ENCODE measurements at regions not wholly inside any gene's neighbourhood (a gene's known extent, or its start where the extent isn't known, plus 50 kb on each side); places are given as distances from the start of the nearest gene placed in this dataset.

DNA sequence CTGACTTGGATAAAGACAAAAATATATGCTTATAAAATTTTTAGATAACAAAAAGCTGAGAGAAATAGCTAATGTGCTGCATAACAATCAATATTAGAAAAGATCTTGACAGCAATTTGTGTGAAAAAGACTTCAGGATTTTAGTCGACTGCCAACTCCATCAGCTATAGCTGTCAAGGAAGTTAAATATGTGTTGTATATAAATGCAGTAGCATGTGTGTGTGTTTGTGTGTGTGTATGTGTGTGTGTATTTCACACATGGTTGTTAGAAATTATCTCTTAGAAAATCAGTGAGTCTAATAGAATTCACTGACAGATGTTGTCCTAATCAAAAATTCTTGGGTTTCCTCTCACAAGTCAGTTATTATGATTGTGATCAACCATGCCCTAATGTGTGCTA lies 171.2 kb downstream of the CASP12 start (continued):
- TF ChIP-seq HMGXB4 (CRISPR knock-in tag; IDR thresholded peaks at IDR 0.05) (no peak), ZNF512 (CRISPR knock-in tag; IDR thresholded peaks at IDR 0.05; ENCODE audit: borderline replicate concordance) (no peak), FOXP1 (CRISPR knock-in tag; IDR thresholded peaks at IDR 0.05; ENCODE audit: borderline replicate concordance) (no peak), ZNF232 (CRISPR knock-in tag; IDR thresholded peaks at IDR 0.05) (no peak), ZNF425 (CRISPR knock-in tag; conservative IDR thresholded peaks at IDR 0.05) (no peak)
- TF ChIP-seq, protein P1, sequence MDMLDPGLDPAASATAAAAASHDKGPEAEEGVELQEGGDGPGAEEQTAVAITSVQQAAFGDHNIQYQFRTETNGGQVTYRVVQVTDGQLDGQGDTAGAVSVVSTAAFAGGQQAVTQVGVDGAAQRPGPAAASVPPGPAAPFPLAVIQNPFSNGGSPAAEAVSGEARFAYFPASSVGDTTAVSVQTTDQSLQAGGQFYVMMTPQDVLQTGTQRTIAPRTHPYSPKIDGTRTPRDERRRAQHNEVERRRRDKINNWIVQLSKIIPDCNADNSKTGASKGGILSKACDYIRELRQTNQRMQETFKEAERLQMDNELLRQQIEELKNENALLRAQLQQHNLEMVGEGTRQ (CRISPR knock-in tag; IDR thresholded peaks at IDR 0.05) = no peak

- DNase-seq (ENCODE audit: low spot score) (no peak), ATAC-seq (no peak)
- Mint-ChIP-seq H3K27me3 (ENCODE audit: low read depth) (no peaks in the 10 kb centered on the region; the same call in 1 of the 2 replicates), H3K36me3 (peaks cover 16% of the 10 kb centered on the region), H3K4me3 (no peak overlapping the region), H3K9me3 (peaks cover 22% of the 10 kb centered on the region), H3K27ac (no peak overlapping the region), H3K4me1 (peaks cover 22% of the 10 kb centered on the region)
- ChIA-PET POLR2A (no interaction called here), CTCF (no interaction called here)
- TF ChIP-seq, protein P2, sequence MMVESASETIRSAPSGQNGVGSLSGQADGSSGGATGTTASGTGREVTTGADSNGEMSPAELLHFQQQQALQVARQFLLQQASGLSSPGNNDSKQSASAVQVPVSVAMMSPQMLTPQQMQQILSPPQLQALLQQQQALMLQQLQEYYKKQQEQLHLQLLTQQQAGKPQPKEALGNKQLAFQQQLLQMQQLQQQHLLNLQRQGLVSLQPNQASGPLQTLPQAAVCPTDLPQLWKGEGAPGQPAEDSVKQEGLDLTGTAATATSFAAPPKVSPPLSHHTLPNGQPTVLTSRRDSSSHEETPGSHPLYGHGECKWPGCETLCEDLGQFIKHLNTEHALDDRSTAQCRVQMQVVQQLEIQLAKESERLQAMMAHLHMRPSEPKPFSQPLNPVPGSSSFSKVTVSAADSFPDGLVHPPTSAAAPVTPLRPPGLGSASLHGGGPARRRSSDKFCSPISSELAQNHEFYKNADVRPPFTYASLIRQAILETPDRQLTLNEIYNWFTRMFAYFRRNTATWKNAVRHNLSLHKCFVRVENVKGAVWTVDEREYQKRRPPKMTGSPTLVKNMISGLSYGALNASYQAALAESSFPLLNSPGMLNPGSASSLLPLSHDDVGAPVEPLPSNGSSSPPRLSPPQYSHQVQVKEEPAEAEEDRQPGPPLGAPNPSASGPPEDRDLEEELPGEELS (CRISPR knock-in tag; IDR thresholded peaks at IDR 0.05) = no peak
- TF ChIP-seq ZNF317 (CRISPR knock-in tag; IDR thresholded peaks at IDR 0.05; ENCODE audit: borderline replicate concordance, low read depth) (no peak), ZNF512 (CRISPR knock-in tag; IDR thresholded peaks at IDR 0.05; ENCODE audit: borderline replicate concordance) (no peak), JAZF1 (CRISPR knock-in tag; IDR thresholded peaks at IDR 0.05) (no peak), SMAD3 (CRISPR knock-in tag; IDR thresholded peaks at IDR 0.05; ENCODE audit: borderline replicate concordance) (no peak), TEAD1 (CRISPR knock-in tag; IDR thresholded peaks at IDR 0.05) (no peak), MLX (CRISPR knock-in tag; IDR thresholded peaks at IDR 0.05) (no peak), OVOL2 (CRISPR knock-in tag; IDR thresholded peaks at IDR 0.05; ENCODE audit: borderline replicate concordance) (no peak), PRRX2 (CRISPR knock-in tag; IDR thresholded peaks at IDR 0.05) (no peak), GABPB1 (CRISPR knock-in tag; IDR thresholded peaks at IDR 0.05) (no peak)
- TF ChIP-seq, protein P3, sequence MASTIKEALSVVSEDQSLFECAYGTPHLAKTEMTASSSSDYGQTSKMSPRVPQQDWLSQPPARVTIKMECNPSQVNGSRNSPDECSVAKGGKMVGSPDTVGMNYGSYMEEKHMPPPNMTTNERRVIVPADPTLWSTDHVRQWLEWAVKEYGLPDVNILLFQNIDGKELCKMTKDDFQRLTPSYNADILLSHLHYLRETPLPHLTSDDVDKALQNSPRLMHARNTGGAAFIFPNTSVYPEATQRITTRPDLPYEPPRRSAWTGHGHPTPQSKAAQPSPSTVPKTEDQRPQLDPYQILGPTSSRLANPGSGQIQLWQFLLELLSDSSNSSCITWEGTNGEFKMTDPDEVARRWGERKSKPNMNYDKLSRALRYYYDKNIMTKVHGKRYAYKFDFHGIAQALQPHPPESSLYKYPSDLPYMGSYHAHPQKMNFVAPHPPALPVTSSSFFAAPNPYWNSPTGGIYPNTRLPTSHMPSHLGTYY (CRISPR knock-in tag; IDR thresholded peaks at IDR 0.05) = no peak
- TF ChIP-seq, protein P1 (CRISPR knock-in tag; IDR thresholded peaks at IDR 0.05) = no peak
Observed at GRCh38 chr11:104725796-104726408, 172.4 kb downstream of the CASP12 start.
